Type B pancreatic cell (in vitro differentiated cells): ENCODE measurements at regions not wholly inside any gene's neighbourhood (a gene's known extent, or its start where the extent isn't known, plus 50 kb on each side); places are given as distances from the start of the nearest gene placed in this dataset.

Experiments
- DNase-seq: peaks from one replicate; pipeline ENCODE4 v3.0.0; 2021; ENCODE audit warnings: mixed read lengths; ENCODE audit not compliant: unreplicated experiment; ENCODE audit errors: extremely low spot score
- H3K27ac Mint-ChIP-seq: 2 replicates; pipeline ENCODE4 v1.8.0; 2021; ENCODE audit warnings: mild to moderate bottlenecking, mixed read lengths
- H3K27me3 Mint-ChIP-seq: 2 replicates; pipeline ENCODE4 v1.8.0; 2021; ENCODE audit warnings: mixed read lengths
- H3K36me3 Mint-ChIP-seq: 2 replicates; pipeline ENCODE4 v1.8.0; 2021; ENCODE audit warnings: mixed read lengths
- H3K4me1 Mint-ChIP-seq: one replicate; pipeline ENCODE4 v1.8.0; 2021; ENCODE audit warnings: mixed read lengths; ENCODE audit not compliant: unreplicated experiment
- H3K4me3 Mint-ChIP-seq: 2 replicates; pipeline ENCODE4 v1.8.0; 2021; ENCODE audit warnings: mild to moderate bottlenecking, mixed read lengths
- H3K9me3 Mint-ChIP-seq: 2 replicates; pipeline ENCODE4 v1.8.0; 2021; ENCODE audit warnings: mixed read lengths
- TF ChIP-seq, protein P1 (sequence below): fragments of 200-600 bp; sonication (generic); conservative IDR thresholded peaks from 2 replicates; pipeline ENCODE4 v1.5.0; 2021; ENCODE audit warnings: antibody characterized with exemption, mild to moderate bottlenecking

DNA sequence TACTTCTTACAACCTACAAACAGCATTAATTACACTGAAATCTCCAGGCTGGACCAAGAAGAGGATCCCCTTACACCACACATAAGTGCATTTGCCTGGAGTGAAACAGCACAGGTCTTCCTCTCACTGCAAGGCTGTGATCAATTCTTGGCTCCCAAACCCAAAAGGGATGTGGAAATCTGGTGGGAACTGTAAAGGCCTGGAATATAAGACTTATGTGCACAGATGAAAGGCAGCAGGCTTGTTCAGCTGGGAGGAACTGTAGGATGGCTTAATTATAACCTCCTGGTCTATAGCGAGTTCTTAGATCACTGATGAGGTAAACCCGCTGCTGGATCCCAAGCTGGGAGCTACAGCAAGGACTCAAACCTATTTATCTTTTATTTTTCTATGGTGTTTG, 182.9 kb upstream of the TNC start:
- Mint-ChIP-seq H3K27me3 (peaks cover 2% of the 10 kb centered on the region), H3K9me3 (peaks cover 8% of the 10 kb centered on the region), H3K27ac (no peak overlapping the region), H3K4me3 (no peak overlapping the region), H3K4me1 (peaks cover 4% of the 10 kb centered on the region), H3K36me3 (no peaks in the 10 kb centered on the region)
- no peak for DNase-seq
- TF ChIP-seq, protein P1, sequence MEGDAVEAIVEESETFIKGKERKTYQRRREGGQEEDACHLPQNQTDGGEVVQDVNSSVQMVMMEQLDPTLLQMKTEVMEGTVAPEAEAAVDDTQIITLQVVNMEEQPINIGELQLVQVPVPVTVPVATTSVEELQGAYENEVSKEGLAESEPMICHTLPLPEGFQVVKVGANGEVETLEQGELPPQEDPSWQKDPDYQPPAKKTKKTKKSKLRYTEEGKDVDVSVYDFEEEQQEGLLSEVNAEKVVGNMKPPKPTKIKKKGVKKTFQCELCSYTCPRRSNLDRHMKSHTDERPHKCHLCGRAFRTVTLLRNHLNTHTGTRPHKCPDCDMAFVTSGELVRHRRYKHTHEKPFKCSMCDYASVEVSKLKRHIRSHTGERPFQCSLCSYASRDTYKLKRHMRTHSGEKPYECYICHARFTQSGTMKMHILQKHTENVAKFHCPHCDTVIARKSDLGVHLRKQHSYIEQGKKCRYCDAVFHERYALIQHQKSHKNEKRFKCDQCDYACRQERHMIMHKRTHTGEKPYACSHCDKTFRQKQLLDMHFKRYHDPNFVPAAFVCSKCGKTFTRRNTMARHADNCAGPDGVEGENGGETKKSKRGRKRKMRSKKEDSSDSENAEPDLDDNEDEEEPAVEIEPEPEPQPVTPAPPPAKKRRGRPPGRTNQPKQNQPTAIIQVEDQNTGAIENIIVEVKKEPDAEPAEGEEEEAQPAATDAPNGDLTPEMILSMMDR, result no peak

GRCh38 chr9:115301581-115301980, 183.6 kb upstream of the TNC start:
- Mint-ChIP-seq H3K27me3 (no peaks in the 10 kb centered on the region), H3K9me3 (peaks cover 4% of the 10 kb centered on the region), H3K4me1 (no peaks in the 10 kb centered on the region), H3K36me3 (no peaks in the 10 kb centered on the region), H3K4me3 (no peak overlapping the region), H3K27ac (no peak overlapping the region)
- no peak for DNase-seq
- TF ChIP-seq, protein P1, result no peak

- no peak for DNase-seq
- H3K27me3 Mint-ChIP-seq, result no peaks in the 10 kb centered on the region
- no peak overlapping the region for H3K4me3 Mint-ChIP-seq
- no peaks in the 10 kb centered on the region for H3K36me3 Mint-ChIP-seq
- H3K27ac Mint-ChIP-seq, result no peak overlapping the region
- TF ChIP-seq, protein P1, result no peak
- H3K4me1 Mint-ChIP-seq, result no peaks in the 10 kb centered on the region
- no peaks in the 10 kb centered on the region for H3K9me3 Mint-ChIP-seq
These were observed 187.6 kb upstream of the TNC start for GRCh38 chr9:115305543-115305942.

- no peaks in the 10 kb centered on the region for H3K27me3 Mint-ChIP-seq
- H3K27ac Mint-ChIP-seq, result no peak overlapping the region
- no peak for DNase-seq
- H3K36me3 Mint-ChIP-seq, result no peaks in the 10 kb centered on the region
- H3K4me3 Mint-ChIP-seq, result no peak overlapping the region
- TF ChIP-seq, protein P1, result no peak
- peaks cover 5% of the 10 kb centered on the region for H3K9me3 Mint-ChIP-seq
- H3K4me1 Mint-ChIP-seq, result no peaks in the 10 kb centered on the region
These were observed 188.9 kb upstream of the TNC start for GRCh38 chr9:115306865-115307264.

DNA sequence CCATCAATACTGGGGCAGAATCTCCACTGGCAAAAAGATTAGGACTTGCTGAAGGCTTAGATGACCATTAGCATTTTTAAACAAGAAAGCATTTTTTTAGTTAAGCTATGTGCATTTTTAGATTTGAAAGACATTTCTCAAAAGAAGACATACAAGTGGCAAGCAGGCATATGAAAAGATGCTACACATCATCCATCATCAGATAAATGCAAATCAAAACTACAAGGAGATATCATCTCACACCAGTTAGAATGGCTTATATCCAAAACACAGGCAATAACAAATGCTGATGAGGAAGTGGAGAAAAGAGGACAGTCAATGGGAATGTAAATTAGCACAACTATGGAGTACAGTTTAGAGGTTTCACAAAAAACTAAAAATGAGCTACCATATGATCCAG, 195.6 kb upstream of the TNC start:
- no peak for DNase-seq
- TF ChIP-seq, protein P1, result no peak
- Mint-ChIP-seq H3K27me3 (peaks cover 3% of the 10 kb centered on the region), H3K4me1 (no peaks in the 10 kb centered on the region), H3K4me3 (no peak overlapping the region), H3K9me3 (peaks cover 11% of the 10 kb centered on the region), H3K36me3 (no peaks in the 10 kb centered on the region), H3K27ac (no peak overlapping the region)

- Mint-ChIP-seq H3K4me3 (no peak overlapping the region), H3K27me3 (peaks cover 6% of the 10 kb centered on the region), H3K27ac (no peak overlapping the region), H3K36me3 (no peaks in the 10 kb centered on the region), H3K9me3 (peaks cover 3% of the 10 kb centered on the region), H3K4me1 (peaks cover 22% of the 10 kb centered on the region)
- DNase-seq, result no peak
- TF ChIP-seq, protein P1, result no peak
These were observed 208.5 kb upstream of the TNC start for GRCh38 chr9:115326461-115326860.
